Ovary (tissue), 7 donors: ENCODE measurements at regions not wholly inside any gene's neighbourhood (a gene's known extent, or its start where the extent isn't known, plus 50 kb on each side); places are given as distances from the start of the nearest gene placed in this dataset.
"Not testable (repeated sequence)": the region's sequence is repeated elsewhere in the genome, so short reads cannot be mapped to it uniquely, and the experiment has no call there.

Experiments
- DNase-seq, 5 donors: peaks; one replicate each; pipeline ENCODE4 v3.0.0-alpha.2; 2019 to 2020
- H3K27ac ChIP-seq, 2 donors: fragments of 200-600 bp; one replicate each; pipeline versions ENCODE4 v1.5.1 to v1.8.0; 2019 to 2022
- H3K27me3 ChIP-seq: fragments of 200-600 bp; one replicate; pipeline ENCODE4 v1.8.0; 2022
- H3K36me3 ChIP-seq: fragments of 200-600 bp; sonication (generic); one replicate; pipeline ENCODE4 v1.5.1; 2019
- H3K4me1 ChIP-seq: one replicate; pipeline ENCODE4 v1.8.1; 2013; ENCODE audit warnings: mild to moderate bottlenecking, moderate library complexity; ENCODE audit not compliant: insufficient read depth
- H3K4me3 ChIP-seq: fragments of 200-600 bp; sonication (generic); one replicate; pipeline ENCODE4 v1.5.1; 2017
- H3K9me3 ChIP-seq, 2 donors: fragments of 200-600 bp in 1 of 2; sonication (generic) in 1 of 2; one replicate each; pipeline versions ENCODE4 v1.5.1 to v1.8.1; 2013 to 2019; ENCODE audit warnings: mild to moderate bottlenecking in 1 of 2, moderate library complexity in 1 of 2
- CTCF ChIP-seq, 3 donors: fragments of 450-650 bp in 2 of 3; fragments of 200-600 bp in 1 of 3; IDR thresholded peaks; one replicate each; pipeline versions ENCODE4 v1.5.1 to v1.8.0; 2016 to 2022; ENCODE audit warnings: antibody characterized with exemption in 3 of 3, mild to moderate bottlenecking in 1 of 3
- EP300 ChIP-seq: sonication (generic); formaldehyde crosslinking; IDR thresholded peaks from one replicate; pipeline ENCODE4 v1.6.1; 2017; ENCODE audit warnings: antibody characterized with exemption
- POLR2A ChIP-seq: fragments of 450-650 bp; IDR thresholded peaks from one replicate; pipeline ENCODE4 v1.6.1; 2017; ENCODE audit warnings: antibody characterized with exemption, mild to moderate bottlenecking, moderate library complexity
- WGBS, 3 donors: extraction: QIAGEN DNeasy Blood & Tissue Kit in 1 of 3; methylation state at CpG; one replicate each; pipeline versions ENCODE4 v1.1.5 to v1.1.7; 2013 to 2017; 5-methylcytosine and 5-hydroxymethylcytosine counted together
- intact Hi-C, 4 donors: fragments of 100-400 bp; cut with DNase I; formaldehyde crosslinking; loops; one replicate each; pipeline versions ENCODE4 v1.11.0 to v1.15.1; 2022 to 2023
- donor health status: DM: no; HTN: no; CAD: no; lungs with moderate emphysema.
- donor health status: DM: no; HTN: no; CAD: no.
- donor health status: Bipolar disorder and iron deficiency.
- donor health status: DM: no; HTN: no; CAD: no.
- donor health status: DM: yes; HTN: yes; CAD: no.

- Histone ChIP-seq H3K27ac (no peak overlapping the region), H3K36me3 (no peaks in the 10 kb centered on the region), H3K4me3 (no peak overlapping the region), H3K27me3 (no peaks in the 10 kb centered on the region), H3K4me1 (peaks cover 2% of the 10 kb centered on the region), H3K9me3 (no peaks in the 10 kb centered on the region)
- no peak for DNase-seq
- 68 to 71% (median 71%) methylated on average over 3 of the region's 3 CpGs for WGBS, 3 donors
- intact Hi-C loops, result no loop called here
- no peak for TF ChIP-seq CTCF (IDR thresholded peaks at IDR 0.05)
- no peak for TF ChIP-seq EP300
- no peak for TF ChIP-seq POLR2A
Observed at GRCh38 chr5:39533749-39534148, 109.0 kb upstream of the DAB2 start.

GRCh38 chr5:39532511-39532910 lies 107.7 kb upstream of the DAB2 start:
- Histone ChIP-seq H3K4me1 (no peaks in the 10 kb centered on the region), H3K4me3 (no peak overlapping the region), H3K36me3 (no peaks in the 10 kb centered on the region), H3K27me3 (no peaks in the 10 kb centered on the region), H3K9me3 (no peaks in the 10 kb centered on the region), H3K27ac (no peak overlapping the region)
- DNase-seq, result no peak
- intact Hi-C loops, result no loop called here
- TF ChIP-seq POLR2A (no peak), CTCF (IDR thresholded peaks at IDR 0.05) (no peak), EP300 (no peak)

- intact Hi-C loops, result no loop called here
- no peaks in the 10 kb centered on the region for H3K27me3 ChIP-seq
- H3K4me3 ChIP-seq, result no peak overlapping the region
- no peak for TF ChIP-seq POLR2A
- TF ChIP-seq CTCF (IDR thresholded peaks at IDR 0.05), result no peak
- TF ChIP-seq EP300, result no peak
- H3K4me1 ChIP-seq, result no peaks in the 10 kb centered on the region
- DNase-seq, result no peak
- no peak overlapping the region for H3K27ac ChIP-seq
- no peaks in the 10 kb centered on the region for H3K36me3 ChIP-seq
- no peaks in the 10 kb centered on the region for H3K9me3 ChIP-seq
Observed at GRCh38 chr5:39531306-39531705, 106.5 kb upstream of the DAB2 start.

- Histone ChIP-seq H3K27me3 (no peaks in the 10 kb centered on the region), H3K4me3 (no peak overlapping the region), H3K36me3 (no peaks in the 10 kb centered on the region), H3K4me1 (no peaks in the 10 kb centered on the region), H3K27ac (no peak overlapping the region), H3K9me3 (no peaks in the 10 kb centered on the region)
- 71 to 85% (median 83%) methylated on average over 7 of the region's 7 CpGs for WGBS, 3 donors
- intact Hi-C loops, result no loop called here
- no peak for DNase-seq
- no peak for TF ChIP-seq CTCF (IDR thresholded peaks at IDR 0.05)
- TF ChIP-seq EP300, result no peak
- no peak for TF ChIP-seq POLR2A
Observed at GRCh38 chr5:39526914-39527477, 102.2 kb upstream of the DAB2 start.

- H3K36me3 ChIP-seq, H3K27ac ChIP-seq, DNase-seq, H3K27me3 ChIP-seq, intact Hi-C loops, H3K4me1 ChIP-seq, H3K4me3 ChIP-seq, H3K9me3 ChIP-seq: not testable (repeated sequence)
- WGBS, 3 donors, result 73 to 84% (median 74%) methylated on average over 7 of the region's 7 CpGs
Observed at GRCh38 chr5:39525781-39526180, 101.0 kb upstream of the DAB2 start.
